ACHN (cell line): ENCODE measurements at regions not wholly inside any gene's neighbourhood (a gene's known extent, or its start where the extent isn't known, plus 50 kb on each side); places are given as distances from the start of the nearest gene placed in this dataset.
A peak's percentile ranks its signal among the peaks of the same experiment; 100 is the strongest.
"Not testable (repeated sequence)": the region's sequence is repeated elsewhere in the genome, so short reads cannot be mapped to it uniquely, and the experiment has no call there.

Source experiments
- DNase-seq: peaks from one replicate; pipeline ENCODE4 v3.0.0-alpha.2; 2015
- in situ Hi-C: cut with HindIII; loops from 2 replicates; pipeline ENCODE4 v1.10.0; 2017; ENCODE audit warnings: low sequenced_read_pairs, low pct_ligation_motif_present, low pct_unique_long_range_greater_than_20kb

DNA sequence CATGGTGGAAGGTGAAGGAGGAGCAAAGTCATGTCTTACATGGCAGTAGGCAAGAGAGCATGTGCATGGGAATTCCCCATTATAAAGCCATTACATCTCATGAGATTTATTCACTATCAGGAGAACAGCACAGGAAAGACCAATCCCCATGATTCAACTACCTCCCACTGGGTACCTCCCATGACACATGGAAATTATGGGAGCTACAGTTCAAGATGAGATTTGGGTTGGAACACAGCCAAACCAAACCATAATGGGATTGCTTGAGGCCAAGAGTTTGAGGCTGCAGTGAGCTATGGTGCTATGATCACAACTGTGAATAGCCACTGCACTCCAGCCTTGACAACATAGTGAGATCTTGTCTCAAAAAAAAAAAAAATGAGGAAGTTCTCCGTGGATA lies 581.8 kb downstream of the TAF11L14 start:
- DNase-seq: no peak

DNA sequence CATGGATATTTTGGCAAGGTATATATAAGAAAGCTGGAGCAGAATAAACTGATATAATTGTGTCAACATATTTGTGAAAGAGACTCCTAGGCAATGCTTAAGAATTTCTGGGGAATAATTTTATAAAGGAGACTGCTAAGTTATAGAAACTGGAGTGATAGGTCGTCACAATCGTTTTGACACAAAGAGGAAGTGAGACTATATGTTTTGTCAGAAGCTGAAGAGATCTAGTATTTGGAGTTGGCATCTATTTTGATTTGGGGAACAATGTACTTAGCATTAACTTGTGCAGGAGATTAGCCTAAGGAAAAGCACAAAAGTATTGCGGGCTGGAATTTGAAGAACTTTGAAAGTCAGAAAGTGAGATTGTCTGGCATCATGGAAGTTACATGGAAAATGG lies 582.5 kb downstream of the TAF11L14 start:
- no peak for DNase-seq
- in situ Hi-C loops: no loop called here

More for the DNA sequence above, 581.8 kb downstream of the TAF11L14 start:
- in situ Hi-C loops: no loop called here

DNA sequence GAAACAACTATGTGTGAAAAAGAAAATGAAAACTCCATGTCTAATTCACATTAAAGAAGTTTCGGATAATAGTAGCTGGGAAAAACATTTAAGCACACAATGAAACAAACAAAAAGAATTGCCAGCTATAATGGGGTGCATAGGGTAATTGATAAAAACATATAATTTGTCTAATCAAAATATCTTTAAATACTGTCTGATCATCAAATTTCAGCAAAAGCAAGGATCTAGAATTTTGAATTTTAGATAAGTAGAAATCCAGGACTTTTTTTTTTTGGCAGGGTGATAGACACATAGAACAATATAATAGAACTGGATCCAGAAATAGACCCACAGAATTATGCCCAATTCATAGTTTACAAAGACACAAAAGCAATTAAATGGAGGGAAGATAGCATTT lies 585.0 kb downstream of the TAF11L14 start:
- in situ Hi-C loops: no loop called here
- DNase-seq: no peak

DNA sequence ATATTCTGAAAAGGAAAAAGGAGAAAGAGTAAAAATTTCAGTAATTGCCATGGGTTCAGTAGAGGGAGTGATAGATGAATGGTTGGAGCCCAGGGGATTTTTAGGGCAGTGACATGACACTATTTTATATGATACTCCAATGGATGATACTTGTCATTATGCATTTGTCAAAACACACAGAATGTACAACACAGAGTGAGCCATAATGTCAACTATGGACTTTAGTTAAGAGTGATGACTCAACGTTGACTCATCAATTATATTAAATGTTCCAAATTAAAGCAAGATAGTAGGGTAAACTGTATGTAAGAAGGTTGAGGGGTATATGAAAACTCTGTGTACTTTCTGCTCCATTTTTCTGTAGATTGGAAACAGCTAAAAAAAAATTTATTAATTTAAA lies 586.4 kb downstream of the TAF11L14 start:
- in situ Hi-C loops: no loop called here
- DNase-seq: no peak

DNA sequence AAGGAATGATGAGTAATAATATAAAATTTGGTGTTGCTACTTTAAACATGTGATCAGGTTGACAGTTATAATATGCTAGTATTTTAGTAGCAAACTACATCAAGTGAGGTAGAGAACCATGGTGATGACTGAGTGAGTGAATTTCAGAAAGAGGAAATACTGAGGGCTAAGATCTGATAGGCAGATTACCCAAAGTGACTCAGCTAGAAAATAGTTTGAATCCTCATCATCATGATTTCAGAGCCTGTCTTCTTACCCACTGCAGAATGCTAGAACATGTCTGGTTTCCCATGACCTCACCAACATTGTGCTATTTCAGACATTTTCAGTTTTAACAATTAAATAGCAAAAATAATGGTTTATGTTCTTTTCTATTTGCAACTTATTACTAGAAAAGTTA lies 602.1 kb downstream of the TAF11L14 start:
- DNase-seq: no peak
- in situ Hi-C loops: no loop called here

DNA sequence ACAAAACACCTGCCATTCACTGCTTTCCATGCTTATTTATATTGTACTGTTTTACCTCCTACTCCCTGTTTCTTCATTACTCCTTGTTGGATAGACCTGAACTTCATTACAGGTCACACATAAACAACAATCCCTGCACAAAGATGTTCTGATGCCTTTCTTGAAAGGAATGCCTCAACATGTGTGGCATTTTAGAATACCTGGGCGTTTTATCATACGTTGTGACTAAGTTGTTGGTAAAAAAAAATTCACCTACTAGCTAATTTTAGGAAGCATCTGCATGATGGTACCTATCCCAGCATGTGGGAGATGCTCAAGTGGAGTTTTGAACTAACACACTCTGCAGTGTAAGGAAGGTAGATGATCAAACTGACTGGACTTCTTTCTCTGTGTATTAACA lies 604.1 kb downstream of the TAF11L14 start:
- in situ Hi-C loops: no loop called here
- no peak for DNase-seq

DNA sequence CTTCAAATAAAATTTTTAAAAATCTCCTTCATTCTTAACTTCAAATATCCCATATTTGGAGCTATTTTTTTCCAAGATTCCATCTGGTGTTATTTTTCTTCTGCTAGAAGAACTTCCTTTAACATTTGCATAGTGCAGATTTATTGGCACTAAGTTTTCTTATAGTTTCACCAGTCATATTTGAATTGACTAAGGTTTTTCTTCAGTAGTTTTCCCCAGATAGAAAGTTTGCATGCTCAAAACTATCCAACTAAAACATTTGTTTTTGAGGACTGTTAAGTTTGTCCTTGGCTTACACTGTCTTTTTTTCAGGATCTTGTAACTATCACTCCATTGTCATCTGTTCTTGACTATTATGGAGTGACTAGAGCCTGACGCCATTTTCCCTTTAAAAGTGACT lies 606.7 kb downstream of the TAF11L14 start:
- no peak for DNase-seq
- in situ Hi-C loops: no loop called here

DNA sequence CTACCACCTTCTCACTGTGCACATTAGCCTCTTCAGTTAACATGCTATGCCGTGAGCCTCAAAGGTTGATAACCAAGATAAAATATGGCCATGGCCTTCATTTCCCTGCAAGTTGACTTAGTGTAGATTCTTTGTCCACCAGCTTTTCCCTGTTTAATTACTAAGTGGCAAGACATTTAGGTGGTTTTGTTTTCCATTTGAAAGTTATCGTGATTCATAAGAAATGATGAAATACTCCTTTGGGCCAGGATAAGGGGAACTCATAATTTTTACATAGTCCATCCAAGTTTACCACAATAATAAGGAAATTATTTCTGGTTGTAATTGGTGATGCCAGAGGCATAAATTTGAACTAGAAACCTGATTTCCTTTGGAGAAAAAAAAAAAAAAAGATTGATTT lies 609.6 kb downstream of the TAF11L14 start:
- in situ Hi-C loops: no loop called here

DNA sequence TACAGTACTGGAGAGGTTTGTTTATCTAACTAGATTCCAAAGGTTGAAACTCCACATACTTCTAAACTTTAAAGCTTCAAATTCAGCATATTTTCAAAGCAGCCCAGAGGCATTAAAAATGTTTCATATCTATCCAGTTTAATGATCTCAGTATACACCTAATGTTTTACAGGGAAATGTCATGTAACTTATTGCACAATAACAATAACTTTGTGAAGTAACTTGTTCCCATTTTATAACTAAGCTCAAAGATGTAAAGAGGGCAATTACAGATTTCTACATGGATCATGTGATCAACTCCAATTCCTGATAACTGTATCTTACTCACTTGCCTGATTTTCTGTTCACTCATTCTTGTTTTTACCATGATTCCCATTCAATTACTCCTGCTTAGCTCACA lies 610.0 kb downstream of the TAF11L14 start:
- in situ Hi-C loops: no loop called here
- DNase-seq: no peak

More for the DNA sequence above, 609.6 kb downstream of the TAF11L14 start:
- DNase-seq: no peak

DNA sequence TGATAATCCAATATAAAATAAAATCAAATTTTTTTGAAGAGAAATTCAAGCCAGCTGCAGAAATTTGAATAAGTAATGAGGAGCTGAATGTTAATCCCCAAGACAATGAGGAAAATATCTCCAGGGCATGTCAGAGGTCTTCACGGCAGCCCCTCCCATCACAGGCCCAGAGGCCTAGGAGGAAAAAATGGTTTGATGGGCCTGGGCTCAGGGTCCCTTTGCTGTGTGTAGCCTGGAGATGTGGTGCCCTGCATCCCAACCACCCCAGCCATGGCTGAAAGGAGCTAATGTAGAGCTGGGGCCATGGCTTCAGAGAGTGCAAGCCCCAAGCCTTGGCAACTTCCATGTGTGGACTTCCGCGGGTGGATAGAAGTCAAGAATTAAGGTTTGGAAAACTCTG lies 618.3 kb downstream of the TAF11L14 start:
- in situ Hi-C loops: no loop called here

DNA sequence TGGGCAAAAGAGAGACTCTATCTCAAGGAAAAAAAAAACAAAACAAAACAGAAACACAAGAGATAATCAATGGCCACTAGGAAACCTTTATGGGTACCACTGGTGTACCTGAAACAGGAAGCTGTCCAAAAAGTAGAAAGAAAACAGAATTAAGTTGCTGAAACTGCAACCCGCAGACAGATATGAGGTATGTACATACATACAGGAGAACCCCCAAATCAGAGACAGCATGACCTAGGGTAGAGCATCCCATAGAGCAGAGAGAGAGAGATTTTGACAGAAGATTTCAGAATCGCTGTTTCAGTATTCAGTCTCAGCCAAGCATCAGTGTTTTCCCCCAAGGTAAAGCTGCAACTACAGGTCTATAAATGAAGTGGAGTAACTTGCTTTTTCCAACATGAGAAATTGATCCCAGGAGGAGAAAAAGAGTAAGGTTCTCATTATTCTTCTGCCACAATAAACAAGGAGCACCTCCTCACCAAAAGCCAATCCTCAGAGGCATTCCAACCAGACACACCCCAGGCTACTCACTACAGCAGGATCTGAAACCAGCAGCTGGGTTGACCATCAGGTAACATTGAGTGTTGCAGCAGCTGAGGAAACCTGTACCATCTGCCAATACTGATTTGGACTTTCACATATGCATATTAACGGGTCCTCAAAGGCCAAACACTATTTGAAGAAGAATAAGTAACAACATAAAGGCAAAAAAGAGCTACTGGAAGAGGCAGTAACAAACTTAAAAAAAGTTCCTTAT lies 630.0 kb downstream of the TAF11L14 start:
- in situ Hi-C loops: no loop called here

More for the DNA sequence above, 618.3 kb downstream of the TAF11L14 start:
- DNase-seq: no peak

DNA sequence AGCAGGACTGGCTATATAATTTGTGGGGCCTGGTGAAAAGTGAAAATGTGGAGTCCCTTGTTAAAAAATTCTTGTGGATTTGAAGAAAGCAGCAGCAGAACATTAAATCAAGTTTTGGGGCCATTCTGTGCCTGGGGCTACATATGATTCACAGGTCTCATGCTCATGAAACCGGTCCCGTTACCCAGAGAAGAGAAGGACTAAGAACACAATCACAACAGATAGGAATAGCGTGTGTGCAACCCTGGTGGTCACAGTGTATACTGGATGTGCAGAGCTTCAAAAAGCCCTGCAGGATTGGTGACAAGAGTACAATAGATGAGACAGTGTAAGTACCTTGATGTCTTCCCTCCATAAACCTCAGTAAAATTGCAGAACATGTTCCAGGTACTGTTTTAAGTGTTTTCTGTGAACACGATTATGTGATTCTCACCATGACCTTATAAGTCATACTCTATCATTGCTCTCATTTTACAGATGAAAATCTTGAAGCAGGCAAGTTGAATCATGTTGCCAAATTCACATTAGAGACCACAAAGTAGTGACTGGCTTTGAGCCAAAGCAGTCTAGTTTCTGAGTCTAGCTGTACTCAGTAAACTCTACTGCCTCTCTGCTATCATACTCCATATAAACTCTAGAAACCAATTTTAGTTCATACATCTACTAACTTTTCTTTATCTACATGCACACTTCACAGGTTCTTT lies 636.5 kb downstream of the TAF11L14 start:
- DNase-seq: no peak
- in situ Hi-C loops: no loop called here

More for the DNA sequence above, 630.0 kb downstream of the TAF11L14 start:
- no peak for DNase-seq

DNA sequence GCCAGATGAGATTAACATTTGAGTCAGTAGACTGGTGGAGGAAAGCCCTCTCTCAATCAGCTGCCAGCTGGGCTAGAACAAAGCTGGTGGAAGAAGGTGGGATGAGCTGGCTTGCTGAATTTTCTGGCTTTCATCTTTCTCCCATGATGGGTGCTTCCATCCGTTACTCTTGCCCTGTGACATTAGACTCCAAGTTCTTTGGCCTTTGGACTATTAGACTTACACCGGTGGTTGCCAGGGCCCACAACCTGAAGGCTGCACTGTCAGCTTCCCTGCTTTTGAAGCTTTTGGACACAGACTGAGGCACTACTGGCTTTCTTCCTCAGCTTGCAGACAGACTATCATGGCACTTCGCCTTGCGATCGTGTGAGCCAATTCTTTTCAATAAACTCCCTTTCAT lies 642.7 kb downstream of the TAF11L14 start:
- DNase-seq: no peak
- in situ Hi-C loops: no loop called here

DNA sequence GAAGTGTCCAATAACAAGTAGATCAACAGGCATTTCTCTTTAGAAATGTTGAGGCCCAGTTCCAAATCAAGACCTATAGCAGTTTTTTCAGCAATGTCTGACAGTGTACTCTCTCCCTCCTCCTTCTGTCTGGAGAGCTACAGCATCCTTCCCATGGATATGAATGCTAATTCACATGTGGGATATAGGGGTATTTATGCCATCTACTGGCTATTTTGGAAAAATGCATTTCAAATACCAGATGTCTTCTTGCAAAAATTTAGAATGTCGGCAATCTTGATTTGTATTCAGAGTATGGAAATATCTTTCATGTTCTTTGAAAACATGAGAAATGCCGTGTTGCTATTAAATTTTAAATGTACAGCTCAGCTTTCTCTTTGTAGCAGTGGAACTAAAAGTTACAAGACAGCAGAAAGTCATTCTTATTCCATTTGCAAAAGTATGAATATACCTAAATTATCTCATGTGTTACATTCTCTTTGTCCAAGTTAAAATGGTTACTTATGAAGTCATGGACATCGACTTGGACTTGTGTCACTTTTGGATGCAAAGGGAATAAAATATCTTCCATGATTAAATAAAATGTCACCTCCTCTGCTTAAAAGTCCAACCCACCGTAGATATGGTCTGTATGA lies 647.8 kb downstream of the TAF11L14 start:
- peak; percentile 41 for DNase-seq
- in situ Hi-C loops: no loop called here

DNA sequence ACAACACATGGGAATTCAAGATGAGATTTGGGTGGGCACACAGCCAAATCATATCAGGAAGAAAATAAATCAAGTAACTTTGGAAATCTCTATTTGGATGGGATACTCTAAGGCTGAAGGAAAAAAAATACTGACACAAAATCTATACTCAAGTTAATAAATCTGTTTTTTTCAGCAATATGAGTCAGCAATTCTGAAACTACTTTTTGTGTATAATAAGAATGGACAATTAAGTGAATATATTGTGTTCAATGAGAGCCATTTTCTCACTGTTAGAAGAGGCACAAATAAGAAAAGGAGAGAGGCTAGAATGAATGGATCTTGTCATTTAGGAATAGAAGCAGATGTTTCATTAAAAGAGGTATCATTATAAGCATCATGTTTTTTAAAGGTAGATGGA lies 651.0 kb downstream of the TAF11L14 start:
- no peak for DNase-seq
- in situ Hi-C loops: no loop called here

DNA sequence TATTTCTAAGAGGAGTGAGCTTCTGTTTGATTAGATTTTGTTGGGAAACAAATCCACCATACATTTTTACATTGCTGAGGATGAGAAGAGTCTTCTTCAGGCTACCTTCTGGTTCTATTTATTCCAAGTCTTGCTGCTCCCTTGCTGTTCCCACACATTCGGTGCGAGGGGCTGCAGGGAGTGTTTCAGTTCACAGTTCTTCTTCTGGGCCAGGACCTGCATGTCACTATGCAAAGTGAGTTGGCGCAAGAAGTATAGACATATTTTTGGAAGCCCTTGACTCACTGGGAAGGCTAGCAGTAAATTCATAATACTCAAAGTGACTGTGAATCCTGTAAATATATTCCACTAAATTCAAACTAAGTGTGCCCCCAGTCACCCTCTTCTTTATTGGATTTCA lies 657.9 kb downstream of the TAF11L14 start:
- in situ Hi-C loops: no loop called here
- DNase-seq: no peak

DNA sequence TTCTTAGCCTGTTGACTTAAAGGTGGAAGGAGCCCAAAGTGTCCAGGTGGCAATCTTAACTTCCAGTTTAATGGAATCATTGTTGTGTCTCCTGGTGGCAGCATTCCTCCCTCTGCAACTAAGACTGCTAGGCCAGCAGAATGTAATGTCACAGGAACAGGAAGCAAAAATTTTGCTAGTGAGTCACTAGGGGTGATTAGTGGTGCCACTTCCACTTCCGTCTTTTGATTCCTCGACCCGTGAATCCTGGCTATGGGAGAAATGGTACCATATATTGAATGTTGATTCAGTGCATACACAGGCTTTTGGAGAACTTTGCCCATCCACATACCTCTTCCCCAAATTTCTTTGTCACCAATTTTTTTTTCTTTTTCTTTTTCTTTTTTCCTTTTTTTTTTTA lies 661.4 kb downstream of the TAF11L14 start:
- in situ Hi-C loops: not testable (repeated sequence)

DNA sequence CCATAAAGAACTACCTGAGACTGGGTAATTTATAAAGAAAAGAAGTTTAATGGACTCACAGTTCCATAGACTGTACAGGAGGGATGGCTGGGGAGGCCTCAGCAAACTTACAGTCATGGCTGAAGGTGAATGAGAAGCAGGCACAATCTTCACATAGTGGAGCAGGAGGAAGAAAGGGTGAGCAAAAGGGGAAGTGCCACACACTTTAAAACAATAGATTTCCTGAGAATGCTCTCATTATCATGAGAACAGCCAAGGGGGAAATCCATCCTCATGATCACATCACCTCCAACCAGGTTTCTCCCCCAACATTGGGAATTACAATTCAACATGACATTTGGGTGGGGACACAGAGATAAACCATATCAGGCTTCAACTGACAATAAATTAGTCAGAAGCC lies 664.9 kb downstream of the TAF11L14 start:
- in situ Hi-C loops: no loop called here
- DNase-seq: no peak

More for the DNA sequence above, 661.4 kb downstream of the TAF11L14 start:
- DNase-seq: not testable (repeated sequence)

DNA sequence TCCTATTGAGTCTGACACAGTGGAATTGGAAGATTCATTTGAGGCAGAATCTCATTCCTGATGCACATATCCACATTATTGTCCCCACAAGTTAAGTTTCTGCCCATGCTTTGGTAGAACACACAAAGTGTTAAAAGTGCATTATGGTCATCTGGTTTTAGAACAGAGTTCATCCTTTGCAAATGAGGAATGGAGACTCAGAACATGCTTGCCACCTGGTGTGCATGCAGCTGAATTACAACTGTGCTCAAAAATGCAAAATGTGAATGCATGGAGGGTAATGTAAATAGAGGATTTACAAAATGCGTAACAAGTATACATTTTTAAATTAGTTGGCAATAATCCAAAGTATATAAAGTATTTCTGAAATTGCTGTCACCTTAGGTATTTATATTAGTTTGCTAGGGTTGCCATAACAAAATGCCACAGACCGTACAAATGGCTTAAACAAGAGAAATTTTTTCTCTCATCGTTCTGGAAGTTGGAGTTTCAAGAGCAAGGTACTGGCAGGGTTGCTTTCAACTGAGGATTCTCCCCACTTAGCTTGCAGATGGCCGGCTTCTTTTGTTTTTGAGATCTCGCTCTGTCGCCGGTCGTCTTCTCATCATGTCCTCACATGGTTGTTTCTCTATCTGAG lies 671.1 kb downstream of the TAF11L14 start:
- DNase-seq: peak; percentile 22
- in situ Hi-C loops: no loop called here
